GM19023 (cell line): ENCODE measurements at regions not wholly inside any gene's neighbourhood (a gene's known extent, or its start where the extent isn't known, plus 50 kb on each side); places are given as distances from the start of the nearest gene placed in this dataset.
"Not testable (repeated sequence)": the region's sequence is repeated elsewhere in the genome, so short reads cannot be mapped to it uniquely, and the experiment has no call there.

Source experiments
- ATAC-seq: cut with Tn5 transposase; IDR thresholded peaks from one replicate; pipeline ENCODE4 v1.9.1; 2021; ENCODE audit warnings: mild to moderate bottlenecking, moderate library complexity; ENCODE audit not compliant: unreplicated experiment

DNA sequence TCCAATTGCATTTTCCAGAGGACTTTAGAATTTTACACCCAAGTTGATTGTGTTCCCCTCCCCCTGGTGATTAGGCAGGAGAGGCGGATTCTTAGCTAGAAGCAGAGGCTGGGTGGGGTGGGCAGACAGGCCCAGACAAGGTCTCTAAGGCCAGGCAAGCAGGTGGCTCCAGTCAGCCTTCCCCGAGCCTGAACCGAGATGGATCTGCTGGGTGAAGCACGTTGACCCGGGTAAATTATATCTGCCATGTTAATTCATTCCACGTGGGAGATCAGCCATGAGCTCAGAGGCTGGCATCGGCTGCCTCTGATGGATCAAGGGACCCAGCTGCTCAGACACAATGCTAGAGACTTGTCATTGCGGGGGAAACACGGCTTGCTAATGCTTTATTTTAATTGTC, 159.5 kb upstream of the MAFB start:
- ATAC-seq = no peak

DNA sequence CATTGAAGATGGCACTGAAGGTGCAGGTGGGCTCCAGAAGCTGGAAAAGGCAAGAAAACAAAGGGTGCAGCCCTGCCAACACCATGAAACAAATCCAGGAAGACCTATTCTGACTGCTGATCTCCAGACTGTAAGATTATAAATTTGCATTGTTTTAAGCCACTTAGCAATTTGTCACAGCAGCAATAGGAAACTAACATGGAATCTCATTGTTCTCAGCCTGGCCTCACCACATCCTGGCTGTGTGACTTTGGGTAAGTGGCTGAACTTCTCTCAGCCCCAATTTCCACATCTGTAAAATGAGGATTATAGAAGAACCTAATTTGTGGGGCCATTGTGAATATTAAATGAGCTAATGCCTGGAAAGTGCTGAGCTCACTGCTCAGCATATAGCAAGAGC, 160.4 kb upstream of the MAFB start:
- ATAC-seq = no peak

- no peak for ATAC-seq
These were observed 162.0 kb upstream of the MAFB start for GRCh38 chr20:40851051-40851450.

DNA sequence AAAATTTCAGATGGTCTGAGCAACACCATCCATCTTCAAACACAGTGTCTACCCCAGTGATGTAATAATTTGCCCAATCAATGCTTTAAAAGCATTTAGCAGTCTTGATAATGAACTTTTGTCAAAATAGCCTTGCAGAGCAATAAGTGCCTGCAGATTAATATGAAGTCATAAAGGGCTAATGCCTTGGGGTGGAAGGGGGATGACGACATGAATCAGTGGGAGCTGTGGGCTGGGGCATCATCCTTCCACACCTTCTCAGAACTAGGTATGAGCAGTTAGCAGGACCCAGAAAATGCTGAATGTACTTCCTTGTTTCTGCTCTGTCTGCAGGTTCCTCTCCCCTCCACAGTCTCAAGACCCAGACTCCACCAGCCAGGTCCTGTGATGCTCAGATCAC, 166.2 kb upstream of the MAFB start:
- ATAC-seq = no peak

- no peak for ATAC-seq
These were observed 167.6 kb upstream of the MAFB start for GRCh38 chr20:40856653-40857052.

DNA sequence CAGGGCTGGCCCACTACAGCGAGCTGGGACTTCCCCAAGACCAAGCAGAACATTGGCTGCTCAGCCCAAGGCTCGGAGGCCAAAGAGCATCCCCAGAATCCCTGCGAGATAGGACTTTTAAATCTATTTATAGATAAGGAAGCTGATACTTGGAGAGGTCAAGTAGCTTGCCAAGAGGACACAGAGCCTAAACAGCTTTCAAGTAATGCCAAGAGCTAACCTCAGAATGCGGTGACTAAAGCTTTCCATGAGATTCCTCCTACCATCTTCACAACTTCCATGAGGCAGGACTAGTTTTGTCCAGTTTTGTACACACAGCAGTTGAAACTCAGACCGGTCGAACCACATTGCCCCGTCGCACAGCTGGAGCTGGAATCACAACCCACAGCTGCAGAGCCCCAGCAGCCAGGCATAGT, 168.1 kb upstream of the TOP1 start:
- no peak for ATAC-seq

GRCh38 chr20:40861427-40862008, 167.1 kb upstream of the TOP1 start:
- ATAC-seq = no peak

DNA sequence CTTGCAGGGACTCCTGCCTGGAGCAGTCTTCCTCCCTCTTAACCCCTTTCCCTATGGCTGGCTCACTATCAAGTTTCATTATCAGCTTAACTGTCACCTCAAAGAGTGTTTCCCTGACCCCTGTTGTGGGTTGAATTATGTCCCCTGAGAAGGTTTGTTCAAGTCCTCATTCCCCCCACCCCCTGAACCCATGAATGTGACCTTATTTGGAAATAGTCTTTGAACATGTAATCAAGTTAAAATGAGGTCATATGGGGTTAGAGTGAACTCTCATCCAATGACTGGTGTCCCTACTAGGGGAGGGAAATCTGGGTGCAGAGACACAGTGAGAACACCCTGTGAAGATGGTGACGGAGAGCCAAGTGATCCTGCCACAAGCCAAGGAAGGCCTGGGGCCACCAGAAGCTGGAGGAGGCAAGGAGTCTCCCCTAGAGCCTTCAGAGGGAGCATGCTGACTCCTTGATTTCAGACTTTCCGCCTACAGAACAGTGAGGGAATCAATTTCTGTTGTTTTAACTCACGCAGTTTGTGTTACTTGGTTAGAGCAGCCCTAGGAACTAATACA, 165.2 kb upstream of the TOP1 start:
- ATAC-seq = no peak

DNA sequence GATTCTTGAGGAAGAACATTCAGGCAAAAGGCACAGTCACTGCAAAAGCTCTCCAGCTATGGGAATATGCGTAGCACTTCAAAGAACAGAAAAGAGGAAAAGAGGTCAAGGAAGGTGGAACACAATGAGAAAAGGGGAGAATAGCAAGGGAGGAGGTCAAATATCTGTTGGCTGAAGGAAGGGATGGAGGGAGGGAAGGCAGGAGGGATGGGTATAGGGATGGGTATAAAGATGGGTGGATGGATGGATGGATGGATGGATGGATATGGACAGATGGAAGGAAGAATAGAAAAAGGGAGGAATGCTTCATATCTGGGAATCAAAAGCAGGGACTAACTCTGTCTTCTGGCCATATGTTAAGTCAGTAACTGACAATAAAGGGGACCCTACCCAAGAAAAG, 164.2 kb upstream of the TOP1 start:
- no peak for ATAC-seq

- ATAC-seq = no peak
These were observed 163.5 kb upstream of the TOP1 start for GRCh38 chr20:40865095-40865494.

- no peak for ATAC-seq
These were observed 162.6 kb upstream of the TOP1 start for GRCh38 chr20:40866056-40866455.

GRCh38 chr20:40868551-40869217, 159.9 kb upstream of the TOP1 start:
- ATAC-seq = no peak

DNA sequence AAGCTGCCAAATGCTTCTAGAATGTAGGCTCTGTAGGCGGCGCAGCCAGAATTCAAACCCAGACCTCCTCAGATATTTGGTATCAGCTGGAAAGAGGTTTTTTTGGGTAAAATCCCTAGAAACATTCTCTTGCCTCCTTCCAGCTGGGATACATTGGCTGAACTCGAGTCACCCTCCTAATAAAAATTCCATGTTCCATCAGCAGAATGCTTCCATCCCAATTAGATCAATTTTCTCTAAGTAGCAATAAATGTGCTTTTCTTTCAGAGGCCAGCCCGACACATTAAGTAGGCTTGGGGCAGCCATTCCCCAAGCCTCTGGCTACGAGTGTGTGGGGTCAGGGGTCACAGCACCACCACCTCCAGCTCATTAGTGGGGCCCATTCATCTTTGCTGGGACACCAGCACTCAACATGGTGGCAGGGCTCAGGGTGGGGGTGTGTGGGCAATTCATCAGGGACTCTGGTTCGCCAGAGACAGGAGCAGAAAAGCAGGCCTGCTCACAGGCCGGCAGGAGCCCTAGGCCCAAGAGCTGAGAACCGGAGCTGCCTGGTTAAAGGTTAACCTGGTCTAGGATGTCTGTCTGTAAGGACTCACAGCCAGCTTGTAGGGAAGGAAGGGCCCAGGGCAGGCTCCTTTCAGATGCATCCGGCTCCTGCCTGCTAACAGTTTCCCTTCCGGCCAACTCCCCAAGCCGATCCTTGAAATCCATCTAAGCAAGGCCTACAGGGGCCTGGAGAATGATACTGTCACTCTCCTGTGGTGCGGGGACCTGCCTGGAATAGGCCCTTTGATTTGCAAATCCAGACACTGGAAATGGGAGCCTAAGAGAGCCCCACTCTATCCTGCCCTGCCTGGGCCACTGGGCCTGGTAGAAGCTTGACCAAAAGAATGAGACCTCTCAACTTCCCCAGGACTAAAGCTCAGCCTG, 159.1 kb upstream of the TOP1 start:
- no peak for ATAC-seq

DNA sequence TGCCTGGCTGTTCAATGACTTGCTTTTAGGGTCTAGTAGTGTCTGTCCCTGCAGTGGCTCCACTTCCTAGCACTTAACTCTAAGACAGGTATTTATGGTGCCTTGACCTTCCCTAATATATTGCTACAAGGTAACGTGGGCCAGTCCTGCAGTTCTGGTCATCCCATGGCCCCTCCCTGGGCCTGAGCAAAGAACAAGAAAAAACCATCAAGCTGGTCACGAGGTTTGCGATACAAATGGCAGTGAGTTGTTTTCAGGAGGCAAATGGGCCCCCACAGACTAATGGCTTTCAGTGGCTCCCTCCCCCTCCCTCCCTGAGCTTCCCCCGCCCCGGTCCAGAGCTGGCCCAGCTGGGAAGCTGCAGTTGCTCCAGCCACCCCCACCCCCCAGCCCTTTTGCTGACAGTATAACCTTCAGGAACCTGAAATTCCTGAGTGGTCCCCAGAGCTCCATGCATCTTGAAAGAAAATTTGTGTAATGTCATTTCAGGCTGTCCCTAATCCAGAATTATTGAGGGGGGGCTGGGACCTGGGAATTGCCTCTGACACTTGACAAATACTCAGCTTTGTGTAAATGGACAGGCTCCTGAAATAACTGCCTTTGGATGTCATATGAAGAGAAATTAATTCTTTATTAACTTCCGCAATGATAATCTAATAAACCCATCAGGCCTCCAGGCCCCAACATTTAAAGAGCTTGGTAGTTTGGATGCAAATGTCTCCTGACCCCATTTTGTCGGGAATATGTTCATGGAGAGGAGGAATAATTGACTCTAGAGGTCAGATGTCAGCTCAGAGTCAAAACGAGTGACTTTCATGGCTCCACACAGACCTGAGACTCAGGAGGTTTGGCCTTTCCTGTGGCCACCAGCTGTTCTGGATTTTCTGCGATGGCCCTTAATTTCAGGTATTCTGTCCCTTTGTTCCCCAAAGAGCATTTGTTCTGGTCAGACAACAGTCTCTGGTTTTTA, 153.2 kb upstream of the TOP1 start:
- no peak for ATAC-seq

DNA sequence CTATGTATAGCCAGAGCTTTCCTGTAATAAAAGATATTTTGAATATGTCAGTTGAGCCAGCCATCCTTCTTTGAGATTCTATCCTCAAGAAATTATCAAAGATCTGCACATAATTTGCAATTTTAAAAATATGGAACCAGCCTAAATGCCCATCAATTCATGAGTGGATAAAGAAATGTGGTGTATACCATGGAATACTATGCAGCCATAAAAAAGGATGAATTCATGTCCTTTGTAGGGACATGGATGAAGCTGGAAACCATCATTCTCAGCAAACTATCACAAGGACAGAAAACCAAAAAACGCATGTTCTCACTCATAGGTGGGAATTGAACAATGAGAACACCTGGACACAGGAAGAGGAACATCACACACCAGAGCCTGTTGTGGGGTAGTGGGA, 150.5 kb upstream of the TOP1 start:
- ATAC-seq = not testable (repeated sequence)

GRCh38 chr20:40880063-40880728, 148.4 kb upstream of the TOP1 start:
- no peak for ATAC-seq

DNA sequence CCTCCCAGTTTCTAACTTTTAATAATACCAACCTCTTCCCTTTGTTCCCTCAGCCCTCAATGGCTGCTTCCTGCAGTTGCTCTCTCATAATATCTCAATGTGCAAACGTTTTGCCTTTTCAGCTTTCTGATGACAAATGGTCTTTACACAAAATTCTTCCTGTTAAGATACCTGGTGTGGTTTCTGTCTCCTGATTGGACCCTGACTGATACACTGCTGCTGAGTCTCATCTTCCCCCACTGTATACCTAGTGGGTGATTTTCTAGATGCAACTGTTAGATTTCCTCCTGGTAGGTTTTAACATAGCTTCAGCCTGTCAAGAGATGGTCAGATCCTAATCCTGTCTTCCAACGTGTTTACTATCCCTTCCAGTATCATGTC, 147.9 kb upstream of the TOP1 start:
- ATAC-seq = no peak

- no peak for ATAC-seq
These were observed 146.5 kb upstream of the TOP1 start for GRCh38 chr20:40882152-40882551.

GRCh38 chr20:40883097-40883496, 145.5 kb upstream of the TOP1 start:
- ATAC-seq = no peak

DNA sequence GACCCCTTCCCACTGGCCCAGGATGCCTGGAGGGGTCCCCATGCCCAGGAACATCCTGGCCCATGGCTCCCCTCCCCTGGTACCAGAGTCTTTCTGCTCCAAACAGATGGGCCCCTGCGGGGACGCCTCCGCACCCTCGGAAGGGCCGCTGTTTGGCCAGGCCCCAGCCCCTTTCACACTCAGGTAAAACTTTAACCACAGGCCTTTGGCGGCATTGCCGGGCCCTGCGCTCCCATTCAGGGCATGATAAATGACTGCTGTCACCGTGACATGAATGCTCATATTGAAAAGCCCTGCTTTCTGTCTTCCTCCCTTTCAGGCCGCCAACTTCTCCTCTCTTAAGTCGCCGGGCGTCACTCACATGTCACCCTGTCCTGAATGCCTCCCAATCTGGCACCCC, 141.5 kb upstream of the TOP1 start:
- no peak for ATAC-seq
